CD1c-positive myeloid dendritic cell (primary cell): ENCODE measurements at regions not wholly inside any gene's neighbourhood (a gene's known extent, or its start where the extent isn't known, plus 50 kb on each side); places are given as distances from the start of the nearest gene placed in this dataset.

Source experiments
- DNase-seq: peaks from one replicate; pipeline ENCODE4 v3.0.0-alpha.2; 2016; ENCODE audit errors: extremely low spot score

- no peak for DNase-seq
Measured at GRCh38 chr5:68431186-68431585, 215.6 kb downstream of the PIK3R1 start.

GRCh38 chr5:68431601-68432337 is 216.2 kb downstream of the PIK3R1 start:
- DNase-seq, result no peak

- no peak for DNase-seq
Measured at GRCh38 chr5:68432682-68433081, 217.1 kb downstream of the PIK3R1 start.

GRCh38 chr5:68433526-68433922 is 218.0 kb downstream of the PIK3R1 start:
- DNase-seq, result peak; percentile 74

- peak; percentile 98 for DNase-seq
Measured at GRCh38 chr5:68433923-68434879, 218.6 kb downstream of the PIK3R1 start.

GRCh38 chr5:68435611-68436010 is 220.1 kb downstream of the PIK3R1 start:
- peak; percentile 83 for DNase-seq

GRCh38 chr5:68436686-68437520 is 221.3 kb downstream of the PIK3R1 start:
- no peak for DNase-seq

- no peak for DNase-seq
Measured at GRCh38 chr5:68438876-68439275, 223.3 kb downstream of the PIK3R1 start.

GRCh38 chr5:68440245-68440644 is 224.7 kb downstream of the PIK3R1 start:
- DNase-seq, result peak; percentile 36

GRCh38 chr5:68440651-68441050 is 225.1 kb downstream of the PIK3R1 start:
- no peak for DNase-seq

GRCh38 chr5:68441309-68442073 is 225.9 kb downstream of the PIK3R1 start:
- DNase-seq, result no peak

GRCh38 chr5:68443091-68443490 is 227.5 kb downstream of the PIK3R1 start:
- DNase-seq, result no peak

- DNase-seq, result no peak
Measured at GRCh38 chr5:68444048-68444447, 228.5 kb downstream of the PIK3R1 start.

GRCh38 chr5:68444833-68445232 is 229.3 kb downstream of the PIK3R1 start:
- no peak for DNase-seq

- no peak for DNase-seq
Measured at GRCh38 chr5:68445257-68446069, 229.9 kb downstream of the PIK3R1 start.

GRCh38 chr5:68446070-68446357 is 230.5 kb downstream of the PIK3R1 start:
- DNase-seq, result no peak

- no peak for DNase-seq
Measured at GRCh38 chr5:68446487-68446894, 230.9 kb downstream of the PIK3R1 start.

- no peak for DNase-seq
Measured at GRCh38 chr5:68447136-68447929, 231.8 kb downstream of the PIK3R1 start.

GRCh38 chr5:68449380-68449779 is 233.8 kb downstream of the PIK3R1 start:
- DNase-seq, result no peak
